ENCODE measurements at regions not wholly inside any gene's neighbourhood (a gene's known extent, or its start where the extent isn't known, plus 50 kb on each side); places are given as distances from the start of the nearest gene placed in this dataset.

GRCh38 chr22:27690599-27690998 is 111.0 kb downstream of the MN1 start:
- TF ChIP-seq GATA2 (IDR thresholded peaks at IDR 0.05; ENCODE audit: low read depth, low read length) (no peak), GATA3 (IDR thresholded peaks at IDR 0.05; ENCODE audit: low read depth, low read length) (no peak)
